KOPT-K1 (cell line): ENCODE measurements at regions not wholly inside any gene's neighbourhood (a gene's known extent, or its start where the extent isn't known, plus 50 kb on each side); places are given as distances from the start of the nearest gene placed in this dataset.

ENCODE experiments used
- H3K27ac ChIP-seq: fragments of 200-600 bp; sonication (generic); 2 replicates; pipeline ENCODE4 v1.5.1; 2016; ENCODE audit warnings: antibody characterized with exemption, mild to moderate bottlenecking, low read depth, low read length; ENCODE audit not compliant: poor library complexity, severe bottlenecking
- H3K36me3 ChIP-seq: fragments of 200-600 bp; sonication (generic); 2 replicates; pipeline ENCODE4 v1.5.1; 2017; ENCODE audit warnings: antibody characterized with exemption, mild to moderate bottlenecking, low read length, moderate library complexity; ENCODE audit not compliant: insufficient read depth
- H3K9me3 ChIP-seq: fragments of 200-600 bp; sonication (generic); 2 replicates; pipeline ENCODE4 v1.5.1; 2017; ENCODE audit warnings: antibody characterized with exemption, low read length, mild to moderate bottlenecking; ENCODE audit not compliant: insufficient read depth, poor library complexity, severe bottlenecking

GRCh38 chr10:21171197-21171935 lies 274.3 kb upstream of the NEBL start:
- no peak overlapping the region for H3K27ac ChIP-seq
- H3K36me3 ChIP-seq: no peaks in the 10 kb centered on the region
- peaks cover 6% of the 10 kb centered on the region for H3K9me3 ChIP-seq

- Histone ChIP-seq H3K27ac (no peak overlapping the region), H3K9me3 (peaks cover 6% of the 10 kb centered on the region), H3K36me3 (no peaks in the 10 kb centered on the region)
Measured at GRCh38 chr10:21170216-21170615, 273.1 kb upstream of the NEBL start.

- Histone ChIP-seq H3K27ac (no peak overlapping the region), H3K36me3 (no peaks in the 10 kb centered on the region), H3K9me3 (no peaks in the 10 kb centered on the region)
Measured at GRCh38 chr10:21169271-21169670, 272.2 kb upstream of the NEBL start.

GRCh38 chr10:21167288-21168010 lies 270.3 kb upstream of the NEBL start:
- H3K36me3 ChIP-seq: no peaks in the 10 kb centered on the region
- H3K9me3 ChIP-seq: peaks cover 1% of the 10 kb centered on the region
- no peak overlapping the region for H3K27ac ChIP-seq

DNA sequence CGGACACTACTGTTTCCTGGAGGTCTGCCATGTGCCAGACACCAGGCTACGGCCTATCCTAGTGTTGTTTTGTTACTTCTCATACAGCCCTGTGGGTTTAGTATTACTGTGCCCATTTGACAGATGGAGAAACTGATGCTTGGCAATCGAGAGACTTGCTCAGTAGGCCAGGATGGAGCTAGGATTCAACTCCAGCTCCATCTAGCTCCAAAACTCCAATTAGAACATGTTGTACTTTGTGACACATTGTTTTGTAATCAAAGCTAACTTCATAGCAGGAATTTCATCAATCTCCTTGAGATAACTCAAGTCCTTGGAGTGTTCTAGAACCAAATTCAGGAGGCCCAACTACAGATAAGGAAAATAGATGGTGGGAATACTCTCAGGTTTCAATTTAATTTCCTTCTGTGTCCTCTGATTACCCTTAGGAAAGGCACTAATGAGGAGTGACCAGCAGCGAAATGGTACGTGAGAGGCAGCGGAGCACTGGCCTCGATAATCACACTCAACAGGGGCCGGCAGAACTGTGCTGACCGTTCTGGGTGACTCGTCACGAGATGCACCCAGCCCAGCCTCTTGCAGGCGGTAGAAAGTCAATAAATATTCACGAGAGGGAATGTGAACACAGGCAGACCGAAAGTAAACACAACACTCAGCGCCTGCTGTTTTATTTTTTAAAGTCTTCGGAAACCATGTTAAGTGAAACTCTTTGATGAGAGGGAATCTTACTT lies 269.6 kb upstream of the NEBL start:
- Histone ChIP-seq H3K9me3 (peaks cover 8% of the 10 kb centered on the region), H3K36me3 (no peaks in the 10 kb centered on the region), H3K27ac (no peak overlapping the region)

- H3K9me3 ChIP-seq: peaks cover 8% of the 10 kb centered on the region
- H3K27ac ChIP-seq: no peak overlapping the region
- H3K36me3 ChIP-seq: no peaks in the 10 kb centered on the region
Measured at GRCh38 chr10:21165489-21165888, 268.4 kb upstream of the NEBL start.

DNA sequence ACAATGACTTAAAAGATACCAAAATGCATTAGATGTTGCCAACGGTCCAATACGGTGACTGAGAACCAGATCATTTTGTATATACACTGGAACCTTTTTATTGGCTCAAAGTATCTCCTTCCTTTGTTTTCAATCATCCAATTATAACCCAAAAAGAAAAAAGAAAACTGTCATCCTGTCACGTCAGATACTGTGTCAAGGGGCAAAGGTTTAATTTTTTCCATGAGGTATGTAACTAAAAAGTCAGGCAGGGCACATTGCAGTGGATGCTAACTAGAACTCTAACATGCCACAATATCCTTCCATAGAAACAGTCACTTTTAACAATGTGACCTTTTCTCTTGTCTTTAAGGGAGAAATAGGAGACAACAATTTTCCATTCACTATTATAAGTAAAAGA lies 267.6 kb upstream of the NEBL start:
- Histone ChIP-seq H3K9me3 (peaks cover 8% of the 10 kb centered on the region), H3K36me3 (no peaks in the 10 kb centered on the region), H3K27ac (no peak overlapping the region)

- Histone ChIP-seq H3K9me3 (peaks cover 8% of the 10 kb centered on the region), H3K27ac (no peak overlapping the region), H3K36me3 (no peaks in the 10 kb centered on the region)
Measured at GRCh38 chr10:21162948-21163347, 265.8 kb upstream of the NEBL start.

DNA sequence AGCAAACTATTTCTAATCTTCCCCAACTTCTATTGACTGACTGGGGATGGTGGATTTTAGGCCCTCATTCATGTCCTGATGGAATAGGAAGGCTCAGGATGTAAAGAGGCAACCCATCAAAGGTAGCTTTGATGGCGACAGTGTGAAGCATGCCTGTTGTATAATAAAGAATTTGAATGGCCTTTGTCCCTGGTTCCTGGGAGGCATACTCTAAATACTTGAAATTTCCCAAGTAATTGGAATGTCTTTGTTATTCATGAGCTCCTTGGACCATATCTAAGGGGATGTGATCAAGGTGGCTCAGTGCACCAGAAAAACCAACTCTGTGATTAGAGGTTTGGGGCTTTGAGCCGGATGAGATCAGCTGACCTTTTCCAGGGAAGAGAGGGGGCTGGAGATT lies 264.5 kb upstream of the NEBL start:
- no peak overlapping the region for H3K27ac ChIP-seq
- no peaks in the 10 kb centered on the region for H3K36me3 ChIP-seq
- peaks cover 8% of the 10 kb centered on the region for H3K9me3 ChIP-seq

DNA sequence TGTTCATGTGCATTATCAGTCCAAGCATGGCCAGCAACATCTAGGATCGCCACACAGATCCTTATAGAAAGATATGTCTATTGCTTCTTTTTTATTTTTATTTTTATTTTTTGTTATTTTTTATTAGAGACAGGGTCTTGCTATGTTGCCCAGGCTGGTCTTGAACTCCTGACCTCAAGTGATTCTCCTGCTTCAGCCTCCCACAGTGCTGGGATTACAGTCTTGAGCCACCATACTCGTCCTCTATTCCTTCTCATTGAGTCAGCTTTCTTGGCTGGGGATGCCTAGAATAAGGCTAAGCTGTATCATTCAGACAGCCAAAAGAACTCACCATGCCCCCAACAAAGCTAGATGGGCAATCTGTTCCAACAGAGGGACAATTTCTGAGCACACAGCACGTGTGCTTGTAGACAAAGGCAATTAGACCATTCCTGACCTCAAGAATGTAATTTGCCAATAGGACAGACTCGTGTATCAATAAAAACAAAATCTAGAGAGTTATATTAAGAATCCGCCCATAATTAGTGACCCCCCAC lies 264.0 kb upstream of the NEBL start:
- Histone ChIP-seq H3K36me3 (no peaks in the 10 kb centered on the region), H3K9me3 (peaks cover 8% of the 10 kb centered on the region), H3K27ac (no peak overlapping the region)

DNA sequence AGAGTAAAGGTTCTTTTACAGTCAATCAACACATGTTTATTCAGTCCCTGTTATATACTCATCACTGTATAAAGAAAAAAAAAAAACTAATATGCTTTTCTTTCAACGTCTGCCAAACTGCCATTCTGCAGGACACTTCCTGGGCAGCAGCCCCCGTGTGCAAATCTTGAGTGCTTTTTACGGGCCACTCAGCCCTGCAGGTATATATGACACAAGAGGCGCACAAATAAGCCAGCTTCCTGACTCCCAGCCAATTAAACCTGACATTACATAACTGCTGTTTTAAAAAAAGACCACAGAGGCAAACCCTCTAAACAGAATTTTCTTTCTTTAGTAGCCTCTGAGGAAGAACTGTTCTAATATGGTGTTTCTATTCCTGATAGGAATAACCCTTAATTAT lies 263.0 kb upstream of the NEBL start:
- Histone ChIP-seq H3K36me3 (no peaks in the 10 kb centered on the region), H3K27ac (no peak overlapping the region), H3K9me3 (peaks cover 8% of the 10 kb centered on the region)

GRCh38 chr10:21159669-21160068 lies 262.6 kb upstream of the NEBL start:
- no peak overlapping the region for H3K27ac ChIP-seq
- H3K9me3 ChIP-seq: peaks cover 8% of the 10 kb centered on the region
- H3K36me3 ChIP-seq: no peaks in the 10 kb centered on the region

- no peaks in the 10 kb centered on the region for H3K36me3 ChIP-seq
- no peak overlapping the region for H3K27ac ChIP-seq
- peaks cover 8% of the 10 kb centered on the region for H3K9me3 ChIP-seq
Measured at GRCh38 chr10:21158301-21158700, 261.2 kb upstream of the NEBL start.

GRCh38 chr10:21157664-21158063 lies 260.6 kb upstream of the NEBL start:
- Histone ChIP-seq H3K36me3 (no peaks in the 10 kb centered on the region), H3K9me3 (peaks cover 8% of the 10 kb centered on the region), H3K27ac (no peak overlapping the region)

- H3K27ac ChIP-seq: no peak overlapping the region
- H3K9me3 ChIP-seq: no peaks in the 10 kb centered on the region
- H3K36me3 ChIP-seq: no peaks in the 10 kb centered on the region
Measured at GRCh38 chr10:21150166-21150565, 253.1 kb upstream of the NEBL start.
